Nephron (organoid): ENCODE measurements at regions not wholly inside any gene's neighbourhood (a gene's known extent, or its start where the extent isn't known, plus 50 kb on each side); places are given as distances from the start of the nearest gene placed in this dataset.

Experiments
- H3K27ac Mint-ChIP-seq, 3 experiments: 2 replicates each; pipeline ENCODE4 v1.8.0; 2020; ENCODE audit warnings: mixed read lengths in 3 of 3, mild to moderate bottlenecking in 2 of 3, moderate library complexity in 1 of 3
- H3K27me3 Mint-ChIP-seq: 2 replicates; pipeline ENCODE4 v1.8.0; 2021; ENCODE audit warnings: low read depth, mild to moderate bottlenecking, moderate library complexity, mixed read lengths
- H3K36me3 Mint-ChIP-seq: 2 replicates; pipeline ENCODE4 v1.8.0; 2020; ENCODE audit warnings: low read depth, mixed read lengths
- H3K4me1 Mint-ChIP-seq: 2 replicates; pipeline ENCODE4 v1.8.0; 2020; ENCODE audit warnings: mixed read lengths
- H3K4me3 Mint-ChIP-seq, 3 experiments: 2 replicates each; pipeline ENCODE4 v1.8.0; 2020; ENCODE audit warnings: mild to moderate bottlenecking in 3 of 3, mixed read lengths in 3 of 3, moderate library complexity in 2 of 3
- H3K9me3 Mint-ChIP-seq: 2 replicates; pipeline ENCODE4 v1.8.0; 2020; ENCODE audit warnings: mixed read lengths
- TF ChIP-seq, protein P1 (sequence below), 3 experiments: fragments of 200-600 bp; sonication (generic); IDR thresholded peaks; one replicate each; pipeline ENCODE4 v1.5.0; 2021; ENCODE audit warnings: antibody characterized with exemption in 3 of 3; ENCODE audit not compliant: unreplicated experiment in 3 of 3

DNA sequence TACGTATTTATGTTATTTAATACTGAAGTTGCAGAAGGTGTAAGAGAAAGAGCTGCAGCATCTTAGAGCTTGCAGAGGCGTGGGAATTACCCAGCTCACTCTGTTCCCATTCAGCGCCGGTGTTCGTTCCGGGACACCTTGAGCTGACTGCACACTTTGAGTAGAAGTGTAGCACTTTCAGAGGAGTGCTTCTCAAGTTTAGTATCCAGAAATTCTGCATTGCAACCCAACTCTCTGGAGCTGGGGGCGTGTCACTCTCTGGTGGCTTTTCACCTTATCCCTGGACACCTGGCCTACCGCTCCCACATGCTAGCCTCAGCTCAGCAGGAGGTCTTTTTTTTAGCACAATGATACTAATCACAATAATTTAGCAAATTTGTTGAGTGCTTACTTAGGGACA is 66.4 kb upstream of the SHH start:
- Mint-ChIP-seq H3K4me3 (no peak overlapping the region), H3K9me3 (no peaks in the 10 kb centered on the region), H3K27ac (no peak overlapping the region), H3K4me1 (no peaks in the 10 kb centered on the region), H3K36me3 (no peaks in the 10 kb centered on the region), H3K27me3 (peaks cover 12% of the 10 kb centered on the region)
- TF ChIP-seq, protein P1, sequence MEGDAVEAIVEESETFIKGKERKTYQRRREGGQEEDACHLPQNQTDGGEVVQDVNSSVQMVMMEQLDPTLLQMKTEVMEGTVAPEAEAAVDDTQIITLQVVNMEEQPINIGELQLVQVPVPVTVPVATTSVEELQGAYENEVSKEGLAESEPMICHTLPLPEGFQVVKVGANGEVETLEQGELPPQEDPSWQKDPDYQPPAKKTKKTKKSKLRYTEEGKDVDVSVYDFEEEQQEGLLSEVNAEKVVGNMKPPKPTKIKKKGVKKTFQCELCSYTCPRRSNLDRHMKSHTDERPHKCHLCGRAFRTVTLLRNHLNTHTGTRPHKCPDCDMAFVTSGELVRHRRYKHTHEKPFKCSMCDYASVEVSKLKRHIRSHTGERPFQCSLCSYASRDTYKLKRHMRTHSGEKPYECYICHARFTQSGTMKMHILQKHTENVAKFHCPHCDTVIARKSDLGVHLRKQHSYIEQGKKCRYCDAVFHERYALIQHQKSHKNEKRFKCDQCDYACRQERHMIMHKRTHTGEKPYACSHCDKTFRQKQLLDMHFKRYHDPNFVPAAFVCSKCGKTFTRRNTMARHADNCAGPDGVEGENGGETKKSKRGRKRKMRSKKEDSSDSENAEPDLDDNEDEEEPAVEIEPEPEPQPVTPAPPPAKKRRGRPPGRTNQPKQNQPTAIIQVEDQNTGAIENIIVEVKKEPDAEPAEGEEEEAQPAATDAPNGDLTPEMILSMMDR (IDR thresholded peaks at IDR 0.05; ENCODE audit: unreplicated experiment in 3 of 3): no peak

DNA sequence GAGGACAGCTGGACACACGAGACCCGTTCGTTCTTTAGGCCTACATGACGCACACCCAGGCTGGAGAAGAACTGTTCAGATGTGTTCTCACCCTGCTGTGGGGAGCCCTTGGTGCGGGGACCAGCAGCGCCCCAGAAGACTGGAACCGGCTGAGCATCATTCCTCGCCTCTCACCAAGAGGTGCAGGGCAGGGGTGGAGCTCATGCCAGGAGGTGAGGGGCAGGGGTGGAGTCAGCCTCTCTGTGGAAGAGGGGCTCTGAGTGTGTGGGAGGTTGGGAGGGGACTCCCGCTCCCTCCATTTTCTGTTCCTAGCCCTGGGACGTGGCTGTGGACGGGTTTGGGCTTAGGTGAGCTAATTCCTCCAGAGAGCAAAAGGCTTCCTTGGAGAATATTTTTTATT is 66.0 kb upstream of the SHH start:
- Mint-ChIP-seq H3K9me3 (no peaks in the 10 kb centered on the region), H3K4me3 (no peak overlapping the region), H3K36me3 (no peaks in the 10 kb centered on the region), H3K27ac (no peak overlapping the region), H3K27me3 (peaks cover 10% of the 10 kb centered on the region), H3K4me1 (no peaks in the 10 kb centered on the region)
- TF ChIP-seq, protein P1 (IDR thresholded peaks at IDR 0.05; ENCODE audit: unreplicated experiment in 3 of 3): no peak

DNA sequence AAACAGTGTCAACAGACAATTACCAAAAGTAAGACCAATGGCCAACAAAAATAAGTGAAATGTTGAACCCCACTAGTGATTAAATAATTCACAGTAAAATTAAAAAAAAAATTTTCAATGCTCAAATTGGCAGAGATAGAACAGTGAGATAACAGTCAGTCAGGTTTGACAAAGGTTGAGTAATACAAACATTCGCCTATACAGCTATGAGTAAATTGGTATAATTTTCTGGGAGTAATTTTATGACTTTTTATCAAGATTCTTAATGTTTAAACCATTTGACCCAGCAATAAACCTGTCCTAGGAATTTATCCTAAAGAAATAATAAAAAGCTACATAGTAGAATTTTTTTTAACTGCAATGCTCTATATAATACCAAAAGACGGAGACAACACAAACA is 64.9 kb upstream of the SHH start:
- Mint-ChIP-seq H3K9me3 (no peaks in the 10 kb centered on the region), H3K36me3 (no peaks in the 10 kb centered on the region), H3K4me3 (no peak overlapping the region), H3K27me3 (peaks cover 5% of the 10 kb centered on the region), H3K27ac (no peak overlapping the region), H3K4me1 (no peaks in the 10 kb centered on the region)
- TF ChIP-seq, protein P1 (IDR thresholded peaks at IDR 0.05; ENCODE audit: unreplicated experiment in 3 of 3): no peak

DNA sequence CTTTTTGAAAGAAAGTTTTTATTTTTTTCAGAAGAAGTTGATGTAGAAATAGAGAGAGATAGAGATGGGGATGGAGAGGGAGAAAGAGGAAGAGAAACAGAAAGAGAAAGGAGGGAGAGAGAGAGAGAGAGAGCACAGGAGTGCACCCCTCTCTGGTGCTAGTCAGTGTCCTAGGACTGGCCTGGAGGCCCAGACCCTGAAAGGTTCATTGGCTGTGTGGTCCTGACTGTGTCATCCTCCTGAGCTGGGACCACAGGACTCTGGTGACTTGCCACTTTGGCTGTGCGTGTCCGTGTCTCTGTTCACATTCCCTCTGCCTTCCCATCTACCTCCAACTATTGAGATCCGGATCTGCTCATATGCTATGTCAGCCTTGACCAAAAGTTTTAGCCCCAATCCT is 62.1 kb upstream of the SHH start:
- Mint-ChIP-seq H3K4me1 (no peaks in the 10 kb centered on the region), H3K27me3 (peaks cover 5% of the 10 kb centered on the region), H3K36me3 (no peaks in the 10 kb centered on the region), H3K27ac (no peak overlapping the region), H3K9me3 (peaks cover 2% of the 10 kb centered on the region), H3K4me3 (no peak overlapping the region)
- TF ChIP-seq, protein P1 (IDR thresholded peaks at IDR 0.05; ENCODE audit: unreplicated experiment in 3 of 3): no peak

DNA sequence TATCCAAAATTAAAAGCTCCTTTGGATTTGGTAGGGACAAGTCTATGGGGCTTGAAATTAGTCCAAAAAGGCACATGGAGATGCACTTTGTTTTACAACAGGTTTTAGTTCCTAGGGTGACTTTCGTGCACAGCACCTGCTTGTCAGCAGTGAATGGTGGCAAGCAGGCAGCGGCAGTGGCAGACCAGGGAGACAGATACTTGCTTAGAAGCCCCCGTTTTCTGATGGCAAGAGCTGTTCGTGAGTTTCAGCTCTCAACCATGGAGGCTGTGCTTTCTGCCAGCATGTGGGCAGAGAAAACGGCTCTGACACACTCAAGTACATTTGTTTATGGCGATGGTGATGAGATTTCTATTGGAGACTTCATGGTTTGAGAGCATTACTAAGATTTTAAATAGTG is 61.7 kb upstream of the SHH start:
- peaks cover 5% of the 10 kb centered on the region for H3K27me3 Mint-ChIP-seq
- H3K27ac Mint-ChIP-seq: no peak overlapping the region
- no peaks in the 10 kb centered on the region for H3K36me3 Mint-ChIP-seq
- H3K4me3 Mint-ChIP-seq: no peak overlapping the region
- TF ChIP-seq, protein P1 (IDR thresholded peaks at IDR 0.05; ENCODE audit: unreplicated experiment in 3 of 3): no peak
- H3K9me3 Mint-ChIP-seq: peaks cover 2% of the 10 kb centered on the region
- H3K4me1 Mint-ChIP-seq: no peaks in the 10 kb centered on the region

DNA sequence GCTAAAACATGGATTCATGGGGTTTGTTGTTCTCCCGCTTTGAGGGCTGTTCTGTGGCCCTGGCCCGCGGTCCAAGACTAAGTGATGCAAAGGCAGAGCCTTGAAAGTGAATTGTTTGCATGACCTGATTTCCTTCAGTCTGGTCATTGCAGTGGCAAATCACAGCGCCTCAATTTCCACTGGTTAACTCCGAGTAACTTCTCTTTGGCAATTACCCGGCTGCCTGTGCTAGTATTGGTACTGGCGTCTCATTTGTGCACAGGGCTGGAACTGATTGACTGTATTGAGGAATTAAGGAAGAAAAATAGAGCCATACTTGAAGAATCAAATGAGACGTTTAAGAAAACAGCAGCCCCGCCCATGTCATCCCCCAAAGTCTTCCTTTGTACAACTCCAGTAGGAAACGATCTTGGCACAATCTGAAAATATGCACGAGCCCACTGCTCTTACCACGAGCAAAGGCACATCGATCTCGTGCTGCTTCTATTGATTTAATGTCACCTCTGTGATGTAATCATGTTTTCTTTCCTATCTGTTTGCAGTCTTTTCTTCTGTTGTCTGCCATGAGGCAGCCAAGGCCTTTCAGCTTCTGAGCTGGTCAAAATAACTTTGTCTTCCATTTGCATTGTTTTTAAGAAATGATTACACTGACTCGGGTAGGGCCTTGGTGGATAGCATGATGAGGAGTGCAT is 60.6 kb upstream of the SHH start:
- H3K36me3 Mint-ChIP-seq: no peaks in the 10 kb centered on the region
- H3K4me3 Mint-ChIP-seq: no peak overlapping the region
- peaks cover 7% of the 10 kb centered on the region for H3K9me3 Mint-ChIP-seq
- TF ChIP-seq, protein P1 (IDR thresholded peaks at IDR 0.05; ENCODE audit: unreplicated experiment in 3 of 3): no peak
- no peaks in the 10 kb centered on the region for H3K4me1 Mint-ChIP-seq
- no peak overlapping the region for H3K27ac Mint-ChIP-seq
- H3K27me3 Mint-ChIP-seq: peaks cover 5% of the 10 kb centered on the region
